Activated effector memory CD4-positive, alpha-beta T cell treated with Interleukin-2 at 50 U/mL for 16 hours (primary cell): ENCODE measurements at regions not wholly inside any gene's neighbourhood (a gene's known extent, or its start where the extent isn't known, plus 50 kb on each side); places are given as distances from the start of the nearest gene placed in this dataset.

Experiments used
- DNase-seq: peaks from one replicate; pipeline ENCODE4 v3.0.0-alpha.2; 2020

- no peak for DNase-seq
Measured at GRCh38 chr13:50587645-50588373, 255.7 kb downstream of the DLEU7 start.

DNA sequence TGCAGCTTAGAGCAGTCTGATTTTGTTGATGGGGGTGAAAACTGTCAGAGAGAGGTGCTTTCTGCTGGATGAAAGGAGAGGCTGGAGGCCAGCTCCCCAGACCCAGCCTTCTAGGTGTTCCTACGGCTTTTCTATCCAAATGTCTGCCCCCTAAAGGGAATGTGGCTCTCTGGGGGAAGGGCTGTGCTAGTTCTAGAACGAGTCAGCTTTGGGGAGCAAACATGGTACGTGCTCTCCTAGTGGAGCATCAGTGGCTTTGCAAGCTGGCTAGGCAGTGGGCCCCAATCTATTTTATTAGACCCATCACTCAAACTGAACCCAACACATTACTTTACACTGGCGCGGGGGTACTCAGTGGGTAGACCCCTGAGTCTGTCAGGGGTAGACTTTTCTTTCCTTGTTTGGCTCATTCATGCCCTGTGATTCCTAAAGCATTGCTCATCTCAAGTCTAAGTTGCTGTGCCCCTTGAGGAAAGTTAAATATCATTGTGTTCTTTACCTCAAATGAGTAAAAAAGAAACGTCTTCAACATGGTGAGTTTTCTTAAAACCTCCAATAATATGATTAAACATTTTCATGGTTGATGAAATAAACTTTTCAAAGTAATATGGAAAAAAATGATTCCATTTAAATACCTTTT is 254.9 kb downstream of the DLEU7 start:
- no peak for DNase-seq

DNA sequence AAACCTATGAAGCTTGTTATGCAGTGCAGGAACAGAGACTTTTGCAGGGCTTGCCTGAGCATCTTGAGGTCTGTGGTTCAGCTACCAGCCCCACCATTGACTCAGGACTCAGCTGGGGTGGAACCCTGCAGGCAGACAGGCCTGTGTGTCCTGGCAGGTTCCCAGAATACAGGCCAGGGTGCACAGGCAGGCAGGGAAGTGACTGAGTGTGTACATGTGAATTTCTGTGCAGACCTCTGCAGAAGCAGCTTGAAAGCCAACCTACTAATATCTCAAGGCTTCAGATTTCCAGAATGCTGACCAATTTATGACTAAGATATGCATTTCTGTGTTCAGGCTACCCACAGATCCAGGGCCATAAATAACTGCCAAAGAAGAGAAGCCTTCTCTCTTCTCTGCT is 254.4 kb downstream of the DLEU7 start:
- DNase-seq: no peak

GRCh38 chr13:50589651-50590054 is 253.8 kb downstream of the DLEU7 start:
- no peak for DNase-seq

DNA sequence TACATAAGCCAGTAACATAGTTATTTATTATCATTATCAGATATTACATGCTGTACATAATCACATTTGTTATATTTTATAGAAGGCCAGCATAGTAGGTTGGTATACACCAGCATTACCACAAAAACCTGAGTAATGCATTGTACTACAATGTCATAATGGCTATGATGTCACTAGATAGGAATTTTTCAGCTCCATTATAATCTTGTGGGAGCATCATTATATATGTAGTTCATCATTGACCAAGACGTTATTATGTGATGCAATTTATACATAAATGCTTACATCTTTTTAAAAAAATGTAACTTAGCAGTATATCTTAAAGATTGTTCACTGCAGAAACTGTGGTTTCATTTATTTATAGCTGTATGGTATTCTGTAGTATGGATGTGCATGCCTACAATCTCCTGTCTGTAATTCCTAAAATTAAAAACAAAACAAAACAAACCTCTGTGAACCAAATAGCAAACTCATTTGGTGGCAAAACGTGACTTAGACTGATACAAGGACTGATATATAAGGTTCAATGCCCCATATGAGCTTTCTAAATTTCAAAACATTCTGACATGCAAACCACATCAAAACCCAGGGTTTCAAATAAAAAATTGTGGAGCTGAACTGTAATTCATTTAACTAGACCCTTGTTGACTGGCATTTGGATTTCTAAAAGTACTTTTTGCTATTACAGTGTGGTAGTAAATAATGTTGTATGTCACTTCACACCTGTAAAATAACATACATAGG is 250.9 kb downstream of the DLEU7 start:
- no peak for DNase-seq

DNA sequence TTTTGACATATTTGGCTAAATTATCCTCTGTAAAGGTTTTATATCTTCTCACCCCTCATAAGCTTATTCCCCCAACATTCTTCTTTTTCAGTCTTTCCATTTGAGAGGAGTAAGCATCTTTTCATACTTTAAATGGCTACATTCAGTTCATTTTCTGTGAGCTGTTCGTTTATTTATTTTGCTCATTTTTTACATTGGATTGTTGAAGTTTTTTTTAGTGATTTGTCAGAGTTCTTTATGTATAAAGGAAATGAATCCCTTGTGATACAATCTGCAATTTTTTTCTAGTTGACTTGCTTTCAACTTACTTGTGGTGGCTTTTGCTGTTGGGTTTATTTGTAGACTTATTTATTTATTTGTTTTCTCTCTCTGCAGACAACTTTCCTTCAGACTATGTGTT is 250.3 kb downstream of the DLEU7 start:
- no peak for DNase-seq

- DNase-seq: no peak
Measured at GRCh38 chr13:50594276-50595051, 249.0 kb downstream of the DLEU7 start.

- no peak for DNase-seq
Measured at GRCh38 chr13:50595196-50595595, 248.3 kb downstream of the DLEU7 start.

DNA sequence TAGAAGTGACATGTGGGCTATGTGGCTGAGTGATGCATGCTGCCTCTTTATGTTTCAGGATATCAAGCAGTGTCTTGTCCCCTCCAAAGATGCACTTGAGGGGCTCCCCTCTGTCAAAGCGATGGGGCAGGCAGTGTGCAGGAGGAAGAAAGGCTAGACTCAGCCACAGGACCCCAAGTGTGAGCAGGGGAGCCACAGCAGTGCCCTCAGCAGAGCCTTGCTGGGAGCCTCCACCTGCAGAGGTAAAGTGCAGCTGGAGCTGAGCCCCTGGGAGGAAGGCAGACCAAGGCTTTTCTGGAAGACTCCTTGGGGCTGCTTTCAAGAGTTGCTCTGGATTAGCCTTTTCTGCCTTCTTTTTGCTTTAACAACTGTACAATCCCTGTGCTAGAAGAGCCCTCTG is 247.3 kb downstream of the DLEU7 start:
- DNase-seq: no peak

DNA sequence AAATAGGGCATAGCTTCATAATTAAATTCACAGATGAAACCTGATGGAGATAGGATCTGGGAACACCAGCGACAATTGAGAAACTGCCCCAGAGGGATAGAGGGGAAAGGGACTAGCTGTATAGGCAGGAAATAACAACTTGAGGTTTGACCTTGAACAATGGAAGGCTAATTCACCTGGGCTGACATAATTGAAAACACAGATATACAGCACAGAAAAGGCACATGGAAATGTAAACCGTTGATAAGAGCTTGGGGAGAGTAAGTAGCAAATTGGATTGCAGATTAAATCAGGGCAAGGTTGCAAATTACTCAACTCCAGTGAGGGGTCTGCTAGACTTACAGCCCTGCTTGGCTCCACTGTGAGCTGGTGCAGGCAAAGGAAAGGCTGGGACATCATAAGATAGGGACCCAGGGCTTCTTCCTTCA is 246.7 kb downstream of the DLEU7 start:
- no peak for DNase-seq

- no peak for DNase-seq
Measured at GRCh38 chr13:50598338-50598737, 245.2 kb downstream of the DLEU7 start.

GRCh38 chr13:50599046-50599445 is 244.4 kb downstream of the DLEU7 start:
- no peak for DNase-seq

GRCh38 chr13:50599927-50600326 is 243.6 kb downstream of the DLEU7 start:
- DNase-seq: no peak

GRCh38 chr13:50608370-50608769 is 235.1 kb downstream of the DLEU7 start:
- no peak for DNase-seq

- DNase-seq: no peak
Measured at GRCh38 chr13:50609011-50609410, 234.5 kb downstream of the DLEU7 start.

DNA sequence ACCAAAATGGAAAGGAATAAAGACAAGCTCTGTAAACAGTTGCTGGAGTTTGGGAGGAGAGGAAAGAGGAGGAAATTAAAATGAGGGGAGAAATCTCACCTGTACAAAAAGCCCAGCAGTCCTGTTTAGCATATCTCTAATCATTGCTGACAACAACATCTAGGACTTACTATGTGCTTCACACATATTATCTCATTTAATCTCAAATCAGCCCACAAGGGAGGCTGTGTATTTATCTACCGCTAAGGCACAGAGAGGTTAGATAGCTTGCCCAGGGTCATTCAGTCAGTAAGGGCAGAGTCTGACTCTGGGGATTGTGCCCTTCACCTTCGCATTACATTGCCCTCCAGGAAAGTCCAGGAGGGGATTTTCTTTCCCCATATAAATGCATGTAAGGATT is 233.3 kb downstream of the DLEU7 start:
- no peak for DNase-seq

DNA sequence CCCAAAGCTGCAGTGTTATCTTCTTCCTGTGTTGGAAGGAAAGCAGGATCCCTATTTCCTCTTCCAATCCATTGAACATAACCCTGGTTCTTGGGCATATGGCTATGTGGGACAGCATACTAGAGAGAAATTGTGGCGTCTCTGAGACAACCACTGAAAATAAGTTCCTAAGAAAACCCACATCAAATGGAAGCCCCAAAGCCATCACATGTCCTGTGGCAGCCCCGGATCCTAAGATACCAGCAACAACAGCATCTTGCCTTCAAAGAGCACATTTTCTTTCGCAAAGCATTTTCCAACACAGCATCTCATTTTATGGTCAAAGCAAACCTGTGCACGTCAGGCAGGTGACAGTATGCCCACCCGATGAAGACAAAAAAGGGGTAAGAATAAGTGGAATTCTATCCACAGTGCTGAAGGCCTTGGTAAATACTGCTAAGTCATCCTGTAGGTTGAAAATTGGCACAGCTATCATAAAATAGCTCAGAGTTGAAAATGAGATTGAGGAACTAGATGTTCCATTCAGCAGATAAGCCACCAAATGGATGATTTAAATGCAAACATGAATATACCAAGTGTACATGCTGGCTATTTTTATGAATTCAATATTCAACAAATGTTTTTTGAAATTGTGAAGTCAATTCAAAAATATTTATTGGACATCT is 232.2 kb downstream of the DLEU7 start:
- DNase-seq: no peak

DNA sequence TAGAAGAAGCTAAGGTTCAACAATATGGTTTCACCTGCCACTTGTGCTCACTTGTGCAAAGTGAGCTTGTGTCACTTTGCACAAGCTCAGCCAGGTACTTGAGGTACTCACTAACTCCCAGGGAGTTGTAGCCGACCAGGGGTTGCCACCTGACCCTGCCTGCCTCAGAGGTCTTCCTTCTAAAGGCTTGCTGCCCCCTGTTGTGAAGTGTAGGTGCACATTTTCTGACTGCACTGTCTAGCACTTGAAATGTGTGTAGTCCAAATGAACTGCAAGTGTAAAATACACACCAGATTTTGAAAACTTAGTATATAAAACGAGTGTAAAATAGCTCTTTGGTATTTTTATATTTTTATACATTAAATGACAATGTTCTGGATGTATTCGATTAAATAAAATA is 230.8 kb downstream of the DLEU7 start:
- no peak for DNase-seq

GRCh38 chr13:50613356-50613831 is 230.1 kb downstream of the DLEU7 start:
- no peak for DNase-seq

- DNase-seq: no peak
Measured at GRCh38 chr13:50615234-50615633, 228.3 kb downstream of the DLEU7 start.

DNA sequence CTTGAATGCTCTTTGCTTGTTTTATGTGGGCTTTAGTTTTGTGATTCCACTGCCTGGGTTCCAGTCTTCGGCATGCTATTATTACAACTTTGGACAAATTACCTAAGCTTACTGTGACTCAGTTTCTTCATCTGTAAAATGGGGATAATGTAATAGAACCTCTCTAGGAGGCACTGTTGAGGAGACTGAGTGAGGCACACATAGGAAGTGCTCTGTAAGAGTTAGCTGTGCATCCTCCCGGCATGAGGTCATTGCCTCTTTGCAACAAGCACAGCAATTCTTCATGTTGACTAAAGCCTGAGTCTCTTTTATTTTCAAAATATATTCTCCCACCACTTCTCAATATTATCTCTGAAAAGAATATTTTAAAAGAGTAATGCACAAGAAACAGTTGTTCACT is 227.4 kb downstream of the DLEU7 start:
- no peak for DNase-seq

- no peak for DNase-seq
Measured at GRCh38 chr13:50617134-50617721, 226.3 kb downstream of the DLEU7 start.
